HG03432 (cell line): ENCODE measurements at regions not wholly inside any gene's neighbourhood (a gene's known extent, or its start where the extent isn't known, plus 50 kb on each side); places are given as distances from the start of the nearest gene placed in this dataset.

Source experiments
- ATAC-seq: cut with Tn5 transposase; IDR thresholded peaks from one replicate; pipeline ENCODE4 v1.9.1; 2021; ENCODE audit warnings: mild to moderate bottlenecking, moderate library complexity; ENCODE audit not compliant: unreplicated experiment

GRCh38 chr5:141753143-141753970 is 71.3 kb upstream of the ARAP3 start:
- no peak for ATAC-seq

DNA sequence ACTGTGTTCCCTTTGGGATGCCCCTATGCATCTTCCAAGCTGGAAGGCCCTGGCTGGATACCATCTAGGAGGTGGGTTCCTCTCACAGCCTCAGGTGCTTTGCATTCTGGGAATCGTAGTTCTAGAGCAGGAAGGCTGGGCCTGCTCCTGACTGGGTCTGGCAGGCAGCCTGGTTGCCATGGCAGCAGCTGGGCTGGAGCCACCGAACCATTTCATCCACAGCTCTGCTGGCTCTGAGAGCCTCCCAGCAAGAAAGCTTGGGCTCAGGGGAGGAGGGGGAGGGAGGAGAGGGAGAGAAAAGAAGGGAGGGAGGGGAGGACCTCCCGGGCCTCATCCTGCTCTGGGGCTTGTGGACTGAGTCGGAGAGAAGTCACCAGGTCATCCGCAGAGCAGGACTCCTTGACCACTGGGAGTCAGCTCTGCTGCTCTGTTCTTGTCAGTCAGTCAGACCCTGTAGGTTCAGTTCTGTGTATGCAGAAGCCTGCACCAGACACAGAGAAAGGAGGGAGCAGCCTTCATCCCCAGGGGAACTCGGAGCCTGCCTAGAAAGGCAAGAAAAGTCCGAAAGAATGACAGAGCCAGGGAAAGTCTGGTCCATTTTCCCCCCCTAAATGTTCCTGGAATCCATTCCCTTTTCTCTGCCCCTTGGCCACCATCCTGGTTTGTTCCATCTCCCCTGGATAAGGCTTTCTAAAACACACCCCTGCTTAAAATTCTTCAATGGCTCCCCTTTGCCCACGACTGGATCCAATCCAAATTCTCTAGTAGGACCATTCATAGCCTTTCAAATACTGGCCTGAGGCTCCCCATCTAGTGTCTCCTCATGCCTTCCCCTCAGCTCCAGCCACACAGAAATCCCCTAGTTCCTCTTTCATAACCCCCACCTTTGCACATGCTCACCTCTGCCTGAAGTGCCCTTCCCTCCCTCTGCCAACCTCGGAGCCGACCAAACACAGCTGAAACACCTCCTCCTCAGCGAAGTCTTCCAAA is 65.4 kb upstream of the ARAP3 start:
- peak; percentile 74 for ATAC-seq

DNA sequence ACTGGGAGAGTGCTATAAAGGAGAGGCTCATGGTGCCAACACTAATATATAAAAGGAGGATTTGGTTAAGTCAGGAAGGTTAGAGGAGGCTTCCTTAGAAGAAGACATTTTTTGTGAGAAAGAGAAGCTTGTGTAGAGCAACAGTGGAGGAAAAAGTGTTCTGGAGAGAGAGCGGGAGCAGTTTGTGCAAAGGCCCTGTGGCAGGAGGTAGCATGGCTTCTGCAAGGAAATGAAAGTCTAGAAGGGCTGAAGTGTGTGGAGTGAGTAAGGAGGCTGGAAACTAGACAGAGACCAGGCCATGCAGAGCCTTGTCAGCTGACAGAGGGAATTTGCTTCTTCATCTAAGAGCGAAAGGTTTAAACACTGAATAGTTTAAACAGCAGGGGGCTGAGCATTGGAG is 64.4 kb upstream of the ARAP3 start:
- ATAC-seq = no peak

- ATAC-seq = no peak
Measured at GRCh38 chr5:141745390-141745789, 63.4 kb upstream of the ARAP3 start.

GRCh38 chr5:141743866-141744272 is 61.8 kb upstream of the ARAP3 start:
- no peak for ATAC-seq

DNA sequence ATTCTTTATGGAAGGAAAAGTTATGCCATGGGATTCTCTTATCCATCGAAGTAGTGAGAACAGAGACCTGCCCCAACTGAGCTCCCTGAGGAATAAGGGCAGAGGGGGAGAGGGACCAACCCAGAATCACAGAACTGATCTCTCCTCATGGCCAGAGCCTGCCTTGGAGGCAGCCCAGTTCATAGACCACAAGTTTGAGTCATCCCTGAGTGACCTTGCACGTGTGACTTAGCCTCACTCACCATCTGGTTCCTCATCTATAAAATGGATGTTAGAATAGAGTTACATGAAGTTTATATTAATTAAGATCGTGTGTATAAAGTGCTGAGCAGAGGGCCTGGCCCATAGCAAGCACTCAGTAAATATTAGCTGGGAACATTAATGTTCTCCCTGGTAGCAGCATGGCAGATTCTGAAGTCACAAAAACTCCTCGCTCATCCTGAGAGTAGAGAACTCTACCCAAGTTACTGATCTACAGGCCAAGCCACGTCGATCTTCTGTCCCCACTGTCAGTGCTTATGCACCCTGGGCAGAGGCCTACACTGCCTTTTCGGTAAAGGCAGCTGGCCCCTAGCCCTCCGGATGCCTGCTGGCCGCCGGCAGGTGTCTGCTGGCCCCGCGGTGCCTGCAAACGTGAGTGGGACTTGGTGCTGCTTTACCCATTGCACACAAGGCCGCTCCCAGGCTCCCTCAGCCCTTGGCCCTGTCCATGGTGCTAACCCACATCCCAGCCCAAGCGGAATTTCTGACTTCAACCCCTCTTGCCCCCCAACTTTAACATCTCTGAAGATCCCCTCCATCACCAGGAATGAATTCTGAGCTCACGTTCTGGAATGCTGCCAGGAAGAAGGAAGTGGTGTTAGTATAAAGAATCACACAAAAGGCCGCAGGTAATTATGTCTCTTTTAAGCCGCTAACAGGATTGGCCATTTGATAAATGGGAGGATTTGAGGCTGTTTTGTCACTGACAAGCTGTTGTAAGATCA is 61.1 kb upstream of the ARAP3 start:
- ATAC-seq = no peak

- ATAC-seq = no peak
Measured at GRCh38 chr5:141742144-141742543, 60.1 kb upstream of the ARAP3 start.

DNA sequence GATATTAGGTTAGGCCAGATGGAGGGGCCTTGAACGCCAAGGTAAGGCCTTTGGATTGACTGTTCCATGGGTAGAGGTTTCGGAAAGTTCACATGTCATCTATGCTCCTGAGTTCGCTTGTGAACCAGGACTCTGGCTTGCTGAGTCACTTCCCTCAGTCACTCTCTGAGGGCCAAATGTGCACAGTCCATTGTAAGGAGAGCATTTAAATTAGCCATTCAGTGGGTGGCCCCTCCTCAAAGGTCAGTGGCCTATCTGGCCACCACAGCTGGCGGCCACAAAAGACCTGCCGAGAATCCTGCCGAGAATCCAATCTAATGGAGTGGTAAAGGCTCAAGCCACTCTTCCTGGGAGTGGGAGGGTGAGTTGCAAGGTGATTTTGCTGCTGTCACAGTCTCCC is 58.9 kb upstream of the ARAP3 start:
- no peak for ATAC-seq

DNA sequence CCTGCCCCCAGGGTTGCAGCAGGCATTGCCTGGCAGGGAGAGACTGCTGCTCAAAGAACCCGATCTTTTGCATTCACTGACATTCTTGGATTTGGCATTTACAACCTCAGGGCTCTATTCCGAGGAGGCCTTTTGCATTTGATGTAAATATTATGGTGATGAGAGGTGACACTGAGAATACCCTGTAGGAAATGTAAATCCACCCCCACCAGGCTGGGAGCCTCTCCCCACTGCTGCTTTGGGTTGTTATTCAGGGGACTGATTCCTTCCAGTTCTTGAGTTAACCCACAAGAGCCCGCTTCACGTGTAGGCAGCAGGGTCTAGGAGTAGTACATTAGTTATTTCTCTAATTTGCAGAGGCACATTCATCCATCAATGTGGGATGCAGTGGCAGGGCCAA is 55.5 kb upstream of the ARAP3 start:
- ATAC-seq = no peak

GRCh38 chr5:141735823-141736222 is 53.8 kb upstream of the ARAP3 start:
- no peak for ATAC-seq

GRCh38 chr5:141734501-141735229 is 52.6 kb upstream of the ARAP3 start:
- no peak for ATAC-seq

GRCh38 chr5:141733198-141733597 is 51.2 kb upstream of the ARAP3 start:
- no peak for ATAC-seq

GRCh38 chr5:141732417-141732816 is 50.4 kb upstream of the ARAP3 start:
- ATAC-seq = no peak
